Ishikawa (cell line): ENCODE measurements at regions not wholly inside any gene's neighbourhood (a gene's known extent, or its start where the extent isn't known, plus 50 kb on each side); places are given as distances from the start of the nearest gene placed in this dataset.

Source experiments
- CEBPB ChIP-seq: IDR thresholded peaks from 2 replicates; pipeline ENCODE4 v1.6.1; 2012
- CREB1 ChIP-seq: IDR thresholded peaks from 2 replicates; pipeline ENCODE4 v1.6.1; 2012; ENCODE audit warnings: low read depth
- EGR1 ChIP-seq: IDR thresholded peaks from 2 replicates; pipeline ENCODE4 v1.6.1; 2012
- EP300 ChIP-seq: IDR thresholded peaks from 2 replicates; pipeline ENCODE4 v1.6.1; 2012; ENCODE audit warnings: borderline replicate concordance
- FOXM1 ChIP-seq: IDR thresholded peaks from 2 replicates; pipeline ENCODE4 v1.6.1; 2012; ENCODE audit warnings: low read depth, borderline replicate concordance
- NFIC ChIP-seq: IDR thresholded peaks from 2 replicates; pipeline ENCODE4 v1.6.1; 2012
- RAD21 ChIP-seq: IDR thresholded peaks from 2 replicates; pipeline ENCODE4 v1.6.1; 2012; ENCODE audit warnings: low read depth
- TAF1 ChIP-seq: IDR thresholded peaks from 2 replicates; pipeline ENCODE4 v1.6.1; 2012; ENCODE audit warnings: low read depth, mild to moderate bottlenecking
- TCF12 ChIP-seq: IDR thresholded peaks from 2 replicates; pipeline ENCODE4 v1.6.1; 2012; ENCODE audit warnings: low read depth
- TEAD4 ChIP-seq: IDR thresholded peaks from 2 replicates; pipeline ENCODE4 v1.6.1; 2012
- YY1 ChIP-seq: IDR thresholded peaks from 2 replicates; pipeline ENCODE4 v1.6.1; 2012; ENCODE audit warnings: low read depth
- ZBTB7A ChIP-seq: IDR thresholded peaks from 2 replicates; pipeline ENCODE4 v1.6.1; 2012; ENCODE audit warnings: low read depth
- TF ChIP-seq, protein P1 (sequence below): IDR thresholded peaks from 2 replicates; pipeline ENCODE4 v1.6.1; 2012
- TF ChIP-seq, protein P2 (sequence below): IDR thresholded peaks from 2 replicates; pipeline ENCODE4 v1.6.1; 2012
- TF ChIP-seq, protein P3 (sequence below): IDR thresholded peaks from 2 replicates; pipeline ENCODE4 v1.6.1; 2012; ENCODE audit warnings: low read depth, mild to moderate bottlenecking

DNA sequence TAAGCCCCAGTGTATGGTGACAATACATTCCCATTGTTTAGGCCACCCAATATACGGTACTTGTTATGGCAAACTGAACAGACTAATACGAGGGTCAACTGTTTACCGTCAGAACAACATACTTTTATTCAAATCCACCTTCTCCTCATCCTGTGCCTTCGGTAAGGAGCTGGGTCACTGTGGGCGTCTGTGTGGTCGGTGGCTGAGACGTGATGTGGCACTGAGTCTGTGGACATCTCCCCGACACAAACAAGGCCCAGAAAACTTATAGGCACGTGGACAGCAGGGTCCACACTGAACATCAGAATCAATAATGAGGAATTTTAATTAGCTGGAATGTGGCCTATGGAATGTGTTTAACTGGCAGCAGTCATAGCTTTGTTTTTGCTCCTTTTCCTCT is 154.3 kb upstream of the IRX2 start:
- TF ChIP-seq ZBTB7A (no peak), CREB1 (no peak), TCF12 (no peak), EGR1 (no peak), RAD21 (no peak), TEAD4 (no peak), EP300 (no peak)

DNA sequence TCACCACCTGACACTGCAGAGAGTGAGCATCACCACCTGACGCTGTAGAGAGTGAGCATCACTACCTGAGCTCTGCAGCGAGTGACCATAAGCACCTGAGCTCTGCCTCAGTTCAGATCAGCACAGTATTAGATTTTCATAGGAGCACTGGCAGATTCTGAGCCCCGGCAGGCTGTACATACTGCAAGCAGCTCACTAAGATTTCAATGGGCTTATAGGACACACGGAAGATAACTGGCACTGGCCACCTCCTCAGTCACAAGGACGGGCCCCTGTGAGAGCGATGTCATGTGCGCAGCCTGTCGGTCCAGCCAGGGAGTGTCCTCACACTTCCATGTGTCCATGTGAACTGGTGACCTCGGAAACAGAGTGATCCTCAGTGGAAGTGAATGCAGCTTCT is 153.5 kb upstream of the IRX2 start:
- TF ChIP-seq TAF1 (no peak), TCF12 (no peak), FOXM1 (no peak), TEAD4 (no peak)
- TF ChIP-seq, protein P1, sequence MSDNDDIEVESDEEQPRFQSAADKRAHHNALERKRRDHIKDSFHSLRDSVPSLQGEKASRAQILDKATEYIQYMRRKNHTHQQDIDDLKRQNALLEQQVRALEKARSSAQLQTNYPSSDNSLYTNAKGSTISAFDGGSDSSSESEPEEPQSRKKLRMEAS: no peak

DNA sequence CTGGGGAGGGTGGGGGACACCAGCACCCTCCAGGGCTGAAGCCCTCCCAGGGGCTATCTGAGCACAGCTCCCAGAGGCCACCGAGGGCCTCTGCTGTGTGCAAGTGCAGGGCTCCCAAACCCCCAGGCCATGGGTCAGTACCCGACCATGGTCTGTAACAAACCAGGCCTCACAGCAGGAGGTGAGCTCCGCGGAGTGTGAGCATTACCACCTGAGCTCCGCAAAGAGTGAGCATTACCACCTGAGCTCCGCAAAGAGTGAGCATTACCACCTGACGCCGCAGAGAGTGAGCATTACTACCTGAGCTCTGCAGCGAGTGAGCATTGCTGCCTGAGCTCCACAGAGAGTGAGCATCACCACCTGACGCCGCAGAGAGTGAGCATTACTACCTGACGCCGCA is 152.9 kb upstream of the IRX2 start:
- TF ChIP-seq CREB1 (no peak), YY1 (no peak), ZBTB7A (no peak), TCF12 (no peak), FOXM1 (no peak), TEAD4 (no peak), EP300 (no peak)
- TF ChIP-seq, protein P2, sequence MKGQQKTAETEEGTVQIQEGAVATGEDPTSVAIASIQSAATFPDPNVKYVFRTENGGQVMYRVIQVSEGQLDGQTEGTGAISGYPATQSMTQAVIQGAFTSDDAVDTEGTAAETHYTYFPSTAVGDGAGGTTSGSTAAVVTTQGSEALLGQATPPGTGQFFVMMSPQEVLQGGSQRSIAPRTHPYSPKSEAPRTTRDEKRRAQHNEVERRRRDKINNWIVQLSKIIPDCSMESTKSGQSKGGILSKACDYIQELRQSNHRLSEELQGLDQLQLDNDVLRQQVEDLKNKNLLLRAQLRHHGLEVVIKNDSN: no peak

DNA sequence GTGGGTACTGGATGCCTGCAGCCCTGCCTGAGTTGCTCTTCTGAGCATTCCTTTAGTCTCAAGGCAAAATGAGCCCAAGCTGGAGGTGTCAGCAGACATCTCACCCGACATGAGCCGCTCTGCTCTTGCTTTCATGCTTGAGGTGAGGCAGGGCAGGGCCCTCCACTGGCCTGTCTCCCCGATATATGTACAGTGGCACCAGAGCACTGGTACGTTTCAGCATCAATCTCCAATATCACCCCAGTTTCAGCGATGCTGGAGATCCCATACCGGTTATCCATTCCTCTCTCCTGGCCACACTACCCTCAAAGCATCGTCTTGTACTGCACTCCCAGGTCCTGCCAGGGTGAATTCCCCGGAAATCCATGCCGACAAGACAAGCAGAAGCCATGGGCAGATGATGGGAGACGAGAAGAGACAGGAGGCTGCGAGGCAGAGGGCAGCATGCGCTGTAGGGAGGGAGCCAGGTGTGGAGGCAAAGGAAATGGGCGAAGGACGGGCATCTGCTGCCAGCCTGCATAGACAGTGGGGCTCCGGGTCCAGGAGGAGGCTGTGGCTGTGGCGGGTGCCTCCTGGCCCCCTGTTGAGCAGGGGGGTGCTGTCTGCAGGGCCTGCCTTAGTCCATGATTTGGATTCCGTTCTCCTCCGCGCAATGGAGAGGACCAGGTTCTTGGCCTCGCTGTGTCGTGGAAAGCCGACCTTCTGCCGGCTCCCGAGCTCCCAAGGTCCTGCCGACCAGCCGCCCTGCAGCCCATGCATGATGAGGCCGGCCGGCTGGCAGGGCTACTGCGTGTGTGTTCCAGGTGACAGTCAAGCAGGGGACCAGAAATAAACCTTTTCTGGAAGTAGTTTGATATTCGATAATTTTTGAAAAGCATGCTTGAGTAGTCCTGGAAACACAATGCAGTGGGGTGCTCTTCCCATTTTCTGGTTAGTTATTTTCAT is 152.2 kb upstream of the IRX2 start:
- TF ChIP-seq CEBPB (no peak), TEAD4 (no peak), RAD21 (no peak), YY1 (no peak), EP300 (no peak), TCF12 (no peak), TAF1 (no peak), ZBTB7A (no peak)
- TF ChIP-seq, protein P2: no peak
- TF ChIP-seq, protein P1: no peak

DNA sequence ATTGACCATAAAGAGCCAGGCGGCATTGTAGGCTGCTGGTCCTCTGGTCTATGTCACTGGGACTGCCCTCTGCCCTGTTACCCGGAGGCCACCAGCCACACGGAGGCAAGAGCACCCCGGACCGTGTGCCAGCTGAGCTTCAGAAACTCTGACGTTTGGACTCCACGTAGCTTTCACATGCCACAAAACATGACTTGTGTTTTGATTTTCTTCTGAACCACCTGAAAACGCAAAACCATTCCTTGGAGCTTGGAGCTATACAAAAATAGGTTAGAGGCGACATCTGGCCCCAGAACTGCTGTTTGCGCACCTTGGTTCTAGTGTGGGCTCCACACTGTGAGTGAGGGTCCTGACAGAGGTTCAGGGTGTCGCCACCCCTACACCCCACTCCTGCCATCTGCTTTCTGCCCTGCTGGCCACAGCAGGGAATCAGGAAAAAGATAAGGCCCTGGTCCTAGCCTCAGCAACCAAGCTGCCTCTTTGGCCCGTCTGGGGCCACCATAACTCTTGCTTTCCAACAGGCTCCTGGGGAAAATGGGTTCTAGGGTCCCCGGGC is 151.3 kb upstream of the IRX2 start:
- TF ChIP-seq EP300 (no peak), NFIC (no peak), CEBPB (no peak), FOXM1 (no peak), ZBTB7A (no peak), TCF12 (no peak), TAF1 (no peak), YY1 (no peak), EGR1 (no peak), CREB1 (no peak), TEAD4 (no peak), RAD21 (no peak)
- TF ChIP-seq, protein P3, sequence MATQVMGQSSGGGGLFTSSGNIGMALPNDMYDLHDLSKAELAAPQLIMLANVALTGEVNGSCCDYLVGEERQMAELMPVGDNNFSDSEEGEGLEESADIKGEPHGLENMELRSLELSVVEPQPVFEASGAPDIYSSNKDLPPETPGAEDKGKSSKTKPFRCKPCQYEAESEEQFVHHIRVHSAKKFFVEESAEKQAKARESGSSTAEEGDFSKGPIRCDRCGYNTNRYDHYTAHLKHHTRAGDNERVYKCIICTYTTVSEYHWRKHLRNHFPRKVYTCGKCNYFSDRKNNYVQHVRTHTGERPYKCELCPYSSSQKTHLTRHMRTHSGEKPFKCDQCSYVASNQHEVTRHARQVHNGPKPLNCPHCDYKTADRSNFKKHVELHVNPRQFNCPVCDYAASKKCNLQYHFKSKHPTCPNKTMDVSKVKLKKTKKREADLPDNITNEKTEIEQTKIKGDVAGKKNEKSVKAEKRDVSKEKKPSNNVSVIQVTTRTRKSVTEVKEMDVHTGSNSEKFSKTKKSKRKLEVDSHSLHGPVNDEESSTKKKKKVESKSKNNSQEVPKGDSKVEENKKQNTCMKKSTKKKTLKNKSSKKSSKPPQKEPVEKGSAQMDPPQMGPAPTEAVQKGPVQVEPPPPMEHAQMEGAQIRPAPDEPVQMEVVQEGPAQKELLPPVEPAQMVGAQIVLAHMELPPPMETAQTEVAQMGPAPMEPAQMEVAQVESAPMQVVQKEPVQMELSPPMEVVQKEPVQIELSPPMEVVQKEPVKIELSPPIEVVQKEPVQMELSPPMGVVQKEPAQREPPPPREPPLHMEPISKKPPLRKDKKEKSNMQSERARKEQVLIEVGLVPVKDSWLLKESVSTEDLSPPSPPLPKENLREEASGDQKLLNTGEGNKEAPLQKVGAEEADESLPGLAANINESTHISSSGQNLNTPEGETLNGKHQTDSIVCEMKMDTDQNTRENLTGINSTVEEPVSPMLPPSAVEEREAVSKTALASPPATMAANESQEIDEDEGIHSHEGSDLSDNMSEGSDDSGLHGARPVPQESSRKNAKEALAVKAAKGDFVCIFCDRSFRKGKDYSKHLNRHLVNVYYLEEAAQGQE: no peak
- TF ChIP-seq, protein P1: no peak
- TF ChIP-seq, protein P2: no peak

DNA sequence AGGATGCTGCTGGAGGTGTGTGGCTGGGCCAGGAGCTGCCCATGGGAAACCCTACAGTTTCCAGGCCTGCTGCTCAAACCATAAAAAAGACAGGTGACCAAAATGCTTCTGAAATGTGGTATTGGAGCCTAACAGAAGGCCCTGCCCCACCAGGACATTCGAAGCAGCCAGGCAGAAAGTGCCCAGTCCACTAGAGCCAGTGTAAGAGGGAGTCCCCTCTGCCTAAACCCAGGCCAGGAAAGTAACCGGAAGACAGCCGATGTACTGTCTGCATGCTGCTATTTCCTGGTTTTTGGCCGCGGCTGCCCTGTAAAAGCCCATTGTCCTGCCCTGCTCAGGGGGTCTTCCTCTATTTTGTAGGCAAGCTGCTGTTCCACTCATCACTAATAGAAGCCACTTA is 150.7 kb upstream of the IRX2 start:
- TF ChIP-seq NFIC (no peak), ZBTB7A (no peak), TEAD4 (no peak)

DNA sequence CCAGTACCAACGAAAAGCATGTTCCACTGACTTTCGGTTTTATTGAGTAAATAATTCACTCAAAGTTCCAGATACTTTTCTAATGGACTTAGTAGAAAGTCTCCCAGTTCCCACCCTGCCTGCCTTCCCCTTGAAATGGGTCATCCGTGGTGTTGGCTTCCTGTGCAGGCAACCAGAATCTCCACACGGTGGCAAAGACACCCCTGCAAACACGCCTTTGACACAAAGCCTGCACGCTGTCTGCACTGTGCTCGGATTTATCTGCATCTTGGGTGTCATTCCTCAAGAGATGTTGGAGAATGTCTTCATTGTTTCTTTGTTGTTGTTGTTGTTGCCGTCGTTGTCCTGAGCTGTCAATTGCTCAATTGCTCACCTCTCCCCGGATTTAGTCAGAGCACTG is 150.0 kb upstream of the IRX2 start:
- TF ChIP-seq, protein P3: no peak
- TF ChIP-seq TEAD4: no peak
- no peak for TF ChIP-seq FOXM1
- TF ChIP-seq CEBPB: no peak
- TF ChIP-seq, protein P2: no peak
- no peak for TF ChIP-seq CREB1
- no peak for TF ChIP-seq EP300
- no peak for TF ChIP-seq EGR1
- TF ChIP-seq TCF12: no peak
- TF ChIP-seq RAD21: no peak
- TF ChIP-seq ZBTB7A: no peak
- TF ChIP-seq YY1: no peak
- no peak for TF ChIP-seq TAF1
- no peak for TF ChIP-seq NFIC
